ENCODE measurements at regions not wholly inside any gene's neighbourhood (a gene's known extent, or its start where the extent isn't known, plus 50 kb on each side); places are given as distances from the start of the nearest gene placed in this dataset.

DNA sequence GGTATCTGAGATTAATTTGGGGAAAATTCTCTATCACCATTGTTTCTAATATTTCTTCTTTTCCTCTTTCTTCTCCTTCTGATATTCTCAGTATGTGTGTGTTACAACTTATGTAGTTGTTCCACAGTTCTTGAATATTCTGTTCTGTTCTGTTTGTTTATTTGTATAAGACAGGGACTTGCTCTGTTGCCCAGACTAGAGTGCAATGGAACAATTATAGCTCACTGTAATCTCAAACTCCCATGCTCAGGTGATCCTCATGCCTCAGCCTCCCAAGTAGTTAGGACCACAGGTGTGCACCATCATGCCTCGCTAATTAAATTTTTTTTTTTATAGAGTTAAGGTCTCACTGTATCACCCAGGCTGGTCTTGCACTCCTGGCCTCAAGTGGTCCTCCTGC lies 145.8 kb upstream of the TUT7 start:
- TF ChIP-seq, protein P1, sequence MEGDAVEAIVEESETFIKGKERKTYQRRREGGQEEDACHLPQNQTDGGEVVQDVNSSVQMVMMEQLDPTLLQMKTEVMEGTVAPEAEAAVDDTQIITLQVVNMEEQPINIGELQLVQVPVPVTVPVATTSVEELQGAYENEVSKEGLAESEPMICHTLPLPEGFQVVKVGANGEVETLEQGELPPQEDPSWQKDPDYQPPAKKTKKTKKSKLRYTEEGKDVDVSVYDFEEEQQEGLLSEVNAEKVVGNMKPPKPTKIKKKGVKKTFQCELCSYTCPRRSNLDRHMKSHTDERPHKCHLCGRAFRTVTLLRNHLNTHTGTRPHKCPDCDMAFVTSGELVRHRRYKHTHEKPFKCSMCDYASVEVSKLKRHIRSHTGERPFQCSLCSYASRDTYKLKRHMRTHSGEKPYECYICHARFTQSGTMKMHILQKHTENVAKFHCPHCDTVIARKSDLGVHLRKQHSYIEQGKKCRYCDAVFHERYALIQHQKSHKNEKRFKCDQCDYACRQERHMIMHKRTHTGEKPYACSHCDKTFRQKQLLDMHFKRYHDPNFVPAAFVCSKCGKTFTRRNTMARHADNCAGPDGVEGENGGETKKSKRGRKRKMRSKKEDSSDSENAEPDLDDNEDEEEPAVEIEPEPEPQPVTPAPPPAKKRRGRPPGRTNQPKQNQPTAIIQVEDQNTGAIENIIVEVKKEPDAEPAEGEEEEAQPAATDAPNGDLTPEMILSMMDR (conservative IDR thresholded peaks at IDR 0.05) = no peak
- no peak for TF ChIP-seq ZFX (IDR thresholded peaks at IDR 0.05)
- H3K27ac ChIP-seq = no peak overlapping the region

DNA sequence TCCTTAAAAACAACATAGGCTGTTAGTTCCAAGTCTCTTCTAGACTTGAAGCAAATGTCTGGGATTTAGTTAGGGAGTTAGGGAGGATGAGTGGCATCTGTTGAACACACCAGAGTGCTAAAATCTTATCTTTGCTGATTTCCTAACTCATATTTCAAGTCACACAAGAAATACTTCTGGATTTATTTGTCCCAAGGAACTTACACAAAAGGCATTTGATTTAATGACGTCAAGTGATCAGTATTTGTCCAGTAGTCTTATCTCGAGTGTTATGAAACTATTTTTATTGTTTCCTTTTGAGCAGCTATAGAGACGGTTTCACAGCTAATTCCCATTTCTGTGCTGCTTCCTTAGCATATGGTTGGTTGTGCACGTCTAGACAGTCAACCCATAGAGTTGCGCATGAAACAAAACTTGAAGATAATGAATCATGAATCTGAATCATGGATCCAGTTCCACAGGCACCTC lies 140.5 kb upstream of the TUT7 start:
- no peak for TF ChIP-seq ZFX (IDR thresholded peaks at IDR 0.05)
- TF ChIP-seq, protein P1 (conservative IDR thresholded peaks at IDR 0.05) = no peak
- H3K27ac ChIP-seq = no peak overlapping the region

GRCh38 chr9:86491468-86492266 lies 137.5 kb upstream of the TUT7 start:
- TF ChIP-seq, protein P1 (conservative IDR thresholded peaks at IDR 0.05) = no peak
- TF ChIP-seq ZFX (IDR thresholded peaks at IDR 0.05) = no peak
- H3K27ac ChIP-seq = no peak overlapping the region

GRCh38 chr9:86488794-86489193 lies 134.6 kb upstream of the TUT7 start:
- no peak for TF ChIP-seq ZFX (IDR thresholded peaks at IDR 0.05)
- TF ChIP-seq, protein P1 (conservative IDR thresholded peaks at IDR 0.05) = no peak
- no peak overlapping the region for H3K27ac ChIP-seq

DNA sequence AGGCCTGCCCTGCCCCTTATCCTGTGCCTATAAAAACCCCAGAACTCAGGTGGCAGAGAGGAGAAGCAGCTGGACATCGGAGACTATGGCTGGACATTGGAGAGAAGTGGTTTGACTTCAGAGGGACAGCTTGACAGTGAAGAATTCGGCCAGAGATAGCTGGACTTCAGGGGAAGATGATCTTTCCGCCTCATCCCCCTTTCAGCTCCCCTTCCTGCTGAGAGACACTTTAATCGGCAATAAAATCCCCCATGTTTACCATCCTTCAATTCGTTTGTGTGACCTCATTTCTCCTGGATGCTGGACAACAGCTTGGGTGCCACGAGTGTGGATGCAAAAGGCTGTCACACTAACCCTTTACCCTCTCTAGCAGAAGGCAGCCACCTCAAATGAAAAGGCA lies 134.1 kb upstream of the TUT7 start:
- TF ChIP-seq, protein P1 (conservative IDR thresholded peaks at IDR 0.05) = no peak
- TF ChIP-seq ZFX (IDR thresholded peaks at IDR 0.05) = no peak
- no peak overlapping the region for H3K27ac ChIP-seq

GRCh38 chr9:86487838-86488233 lies 133.6 kb upstream of the TUT7 start:
- TF ChIP-seq, protein P1 (conservative IDR thresholded peaks at IDR 0.05) = no peak
- TF ChIP-seq ZFX (IDR thresholded peaks at IDR 0.05) = no peak
- H3K27ac ChIP-seq = no peak overlapping the region

DNA sequence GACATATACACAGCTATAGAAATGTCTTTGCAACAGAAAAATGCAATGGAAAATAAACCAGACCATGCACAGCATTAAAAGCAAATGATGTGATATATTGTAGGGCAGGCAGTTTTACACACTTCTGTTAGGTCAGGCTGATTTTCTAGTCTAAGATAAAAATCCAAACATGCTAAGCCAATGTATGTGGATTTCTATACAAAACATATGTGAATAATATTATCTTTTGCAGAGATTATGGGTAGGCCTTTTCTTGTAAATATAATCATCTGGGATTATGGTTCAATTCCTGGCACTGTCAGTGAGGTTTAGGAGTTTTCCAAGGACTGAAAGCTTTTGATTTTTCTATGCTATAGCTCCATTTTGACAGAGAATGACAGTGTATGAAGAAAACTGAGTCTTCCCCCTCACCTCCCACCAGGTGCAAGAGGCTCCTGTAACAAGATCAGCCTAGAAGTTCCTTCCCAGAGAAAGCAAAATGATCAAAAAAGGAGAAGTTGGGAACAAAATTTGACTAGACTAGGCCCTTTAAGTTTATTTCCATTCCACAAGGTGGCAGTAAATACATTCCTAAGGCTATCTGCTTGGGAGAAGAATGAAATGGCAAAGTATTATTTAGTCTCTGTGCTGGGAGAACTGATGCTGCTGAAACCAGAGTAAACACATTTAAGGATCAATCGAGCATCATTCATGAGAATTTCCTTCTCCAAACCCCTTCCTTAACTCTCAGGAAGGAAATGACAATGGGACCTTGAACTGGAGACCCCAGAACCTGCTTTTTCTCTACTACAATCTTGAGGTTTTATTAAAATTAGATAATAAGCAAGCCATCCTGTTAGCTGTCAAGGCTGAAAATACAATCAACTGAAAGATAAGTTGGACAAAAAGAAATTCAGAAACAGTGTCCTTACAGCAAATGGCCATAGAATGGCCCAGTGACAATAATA lies 133.0 kb upstream of the TUT7 start:
- TF ChIP-seq, protein P1 (conservative IDR thresholded peaks at IDR 0.05) = peak; percentile 79
- no peak for TF ChIP-seq ZFX (IDR thresholded peaks at IDR 0.05)
- H3K27ac ChIP-seq = no peak overlapping the region
